A673 (cell line): ENCODE measurements at regions not wholly inside any gene's neighbourhood (a gene's known extent, or its start where the extent isn't known, plus 50 kb on each side); places are given as distances from the start of the nearest gene placed in this dataset.

Experiments
- CTCF ChIP-seq: fragments of 300-800, 200-600 bp; sonication (generic); conservative IDR thresholded peaks from 2 replicates; pipeline ENCODE4 v1.5.1; 2017; ENCODE audit warnings: low read depth, mild to moderate bottlenecking, antibody characterized with exemption, low read length, moderate library complexity, mixed read lengths
- EZH2 ChIP-seq: fragments of 200-600 bp; sonication (generic); IDR thresholded peaks from 2 replicates; pipeline ENCODE4 v1.6.1; 2017; ENCODE audit warnings: borderline replicate concordance, low read depth, mild to moderate bottlenecking, mixed read lengths, antibody characterized with exemption, low read length; ENCODE audit not compliant: poor library complexity, severe bottlenecking

GRCh38 chr2:238551091-238551490 is 124.4 kb downstream of the ASB1 start:
- TF ChIP-seq CTCF (no peak), EZH2 (no peak)
